K562 (cell line): ENCODE measurements at regions not wholly inside any gene's neighbourhood (a gene's known extent, or its start where the extent isn't known, plus 50 kb on each side); places are given as distances from the start of the nearest gene placed in this dataset.

ENCODE experiments used
- BRD9 ChIP-seq: fragments of 450-650 bp; IDR thresholded peaks from 2 replicates; pipeline ENCODE4 v1.6.1; 2018; ENCODE audit warnings: low read depth; ENCODE audit not compliant: partially characterized antibody
- GABPA ChIP-seq: fragments of 200-800 bp; sonication (Bioruptor generic); conservative IDR thresholded peaks from 2 replicates; pipeline ENCODE4 v1.6.1; 2016; ENCODE audit warnings: low read depth, missing genetic modification characterization, missing compliant biosample characterization
- KAT7 ChIP-seq: sonication (generic); formaldehyde crosslinking; IDR thresholded peaks from 2 replicates; pipeline ENCODE4 v1.8.0; 2022; ENCODE audit warnings: missing genetic modification reagents, mild to moderate bottlenecking, borderline replicate concordance
- SMARCC2 ChIP-seq: fragments of 450-650 bp; IDR thresholded peaks from 2 replicates; pipeline ENCODE4 v1.6.1; 2017; ENCODE audit warnings: antibody characterized with exemption, moderate library complexity, mild to moderate bottlenecking, low read depth
- TF ChIP-seq, protein P1 (sequence below): fragments of 450-650 bp; IDR thresholded peaks from 2 replicates; pipeline ENCODE4 v1.6.1; 2016; ENCODE audit warnings: antibody characterized with exemption
- TF ChIP-seq, protein P2 (sequence below): fragments of 250-450 bp; sonication (Bioruptor Pico); IDR thresholded peaks from 2 replicates; pipeline ENCODE4 v1.8.0; 2022; ENCODE audit warnings: inconsistent platforms

DNA sequence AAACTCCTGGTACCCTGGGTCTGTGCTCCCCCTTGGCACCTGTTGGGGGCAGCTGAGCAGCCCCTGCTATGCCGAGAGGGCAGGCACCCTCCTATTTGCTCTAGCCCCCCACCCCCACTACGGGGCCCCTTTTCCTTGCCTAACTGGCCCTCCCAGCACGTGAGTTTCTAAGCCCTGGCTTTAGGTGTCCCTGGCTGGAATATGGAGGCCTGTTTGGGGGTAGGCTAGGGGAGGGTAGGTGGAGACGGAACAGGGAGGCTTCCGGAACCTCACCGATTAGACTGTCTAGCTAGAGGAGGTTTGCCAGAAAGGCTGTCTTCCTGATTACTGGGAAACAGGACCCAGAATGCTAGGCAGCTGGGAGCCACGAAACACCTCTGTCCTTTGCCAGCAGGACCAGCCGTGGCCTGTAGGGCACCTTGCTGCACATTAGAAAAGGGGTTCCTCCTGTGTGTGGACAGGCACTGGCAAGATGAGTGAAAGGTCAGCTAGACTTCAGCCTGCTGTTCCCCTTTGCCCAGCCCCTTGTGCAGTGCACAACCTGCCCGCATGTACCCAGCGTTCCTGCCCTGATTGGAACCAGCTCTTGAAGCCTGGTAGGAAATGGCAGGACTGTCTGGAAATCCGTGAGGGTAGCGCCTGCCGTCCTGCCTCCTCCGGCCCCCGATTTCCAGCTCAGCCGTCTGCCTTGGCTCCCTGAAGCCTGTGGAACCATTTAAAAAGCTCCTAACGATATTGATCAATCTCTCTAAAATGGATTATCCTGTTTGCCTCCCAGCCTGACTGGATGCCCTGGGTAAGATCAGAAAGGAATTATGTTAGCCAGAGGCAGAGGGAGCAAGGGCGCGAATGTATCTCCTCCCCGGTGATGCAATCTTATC, 83.4 kb upstream of the GSE1 start (continued):
- TF ChIP-seq SMARCC2 (no peak), KAT7 (CRISPR knock-in tag) (0 out of 2 replicates have a peak, but pooled peaks have one; percentile 37), BRD9 (no peak), GABPA (tag) (0 out of 2 replicates have a peak, but pooled peaks have one; percentile 8)
- TF ChIP-seq, protein P1, sequence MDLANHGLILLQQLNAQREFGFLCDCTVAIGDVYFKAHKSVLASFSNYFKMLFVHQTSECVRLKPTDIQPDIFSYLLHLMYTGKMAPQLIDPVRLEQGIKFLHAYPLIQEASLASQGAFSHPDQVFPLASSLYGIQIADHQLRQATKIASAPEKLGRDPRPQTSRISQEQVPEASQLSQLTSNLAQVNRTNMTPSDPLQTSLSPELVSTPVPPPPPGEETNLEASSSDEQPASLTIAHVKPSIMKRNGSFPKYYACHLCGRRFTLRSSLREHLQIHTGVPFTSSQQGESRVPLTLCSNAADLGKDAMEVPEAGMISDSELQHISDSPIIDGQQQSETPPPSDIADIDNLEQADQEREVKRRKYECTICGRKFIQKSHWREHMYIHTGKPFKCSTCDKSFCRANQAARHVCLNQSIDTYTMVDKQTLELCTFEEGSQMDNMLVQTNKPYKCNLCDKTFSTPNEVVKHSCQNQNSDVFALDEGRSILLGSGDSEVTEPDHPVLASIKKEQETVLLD, result no peak
- TF ChIP-seq, protein P2, sequence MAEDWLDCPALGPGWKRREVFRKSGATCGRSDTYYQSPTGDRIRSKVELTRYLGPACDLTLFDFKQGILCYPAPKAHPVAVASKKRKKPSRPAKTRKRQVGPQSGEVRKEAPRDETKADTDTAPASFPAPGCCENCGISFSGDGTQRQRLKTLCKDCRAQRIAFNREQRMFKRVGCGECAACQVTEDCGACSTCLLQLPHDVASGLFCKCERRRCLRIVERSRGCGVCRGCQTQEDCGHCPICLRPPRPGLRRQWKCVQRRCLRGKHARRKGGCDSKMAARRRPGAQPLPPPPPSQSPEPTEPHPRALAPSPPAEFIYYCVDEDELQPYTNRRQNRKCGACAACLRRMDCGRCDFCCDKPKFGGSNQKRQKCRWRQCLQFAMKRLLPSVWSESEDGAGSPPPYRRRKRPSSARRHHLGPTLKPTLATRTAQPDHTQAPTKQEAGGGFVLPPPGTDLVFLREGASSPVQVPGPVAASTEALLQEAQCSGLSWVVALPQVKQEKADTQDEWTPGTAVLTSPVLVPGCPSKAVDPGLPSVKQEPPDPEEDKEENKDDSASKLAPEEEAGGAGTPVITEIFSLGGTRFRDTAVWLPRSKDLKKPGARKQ (CRISPR knock-in tag), result no peak
- TF ChIP-seq, all 486 proteins: peak for 14
